GM18508 (cell line): ENCODE measurements at regions not wholly inside any gene's neighbourhood (a gene's known extent, or its start where the extent isn't known, plus 50 kb on each side); places are given as distances from the start of the nearest gene placed in this dataset.

Experiments
- ATAC-seq: cut with Tn5 transposase; IDR thresholded peaks from one replicate; pipeline ENCODE4 v1.9.1; 2021; ENCODE audit warnings: moderate number of reproducible peaks; ENCODE audit not compliant: insufficient read depth, unreplicated experiment

DNA sequence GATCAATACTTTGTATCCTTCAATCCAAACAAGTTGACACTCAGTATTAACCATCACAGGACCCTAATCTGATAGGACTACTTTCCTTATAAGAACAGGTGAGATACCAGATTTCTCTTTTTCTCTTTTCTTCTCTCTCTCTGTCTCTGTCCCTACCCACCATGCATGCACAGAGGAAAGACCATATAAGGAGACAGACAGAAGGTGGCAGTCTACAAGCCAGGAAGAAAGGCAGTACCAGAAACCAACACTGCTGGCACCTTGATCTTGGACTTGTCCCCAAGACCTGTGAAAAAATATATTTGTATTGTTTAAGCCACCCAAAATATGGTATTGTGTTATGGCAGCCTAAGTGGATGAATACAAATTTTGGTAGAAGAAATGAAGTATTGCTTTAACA lies 156.2 kb upstream of the KCNH7 start:
- no peak for ATAC-seq

DNA sequence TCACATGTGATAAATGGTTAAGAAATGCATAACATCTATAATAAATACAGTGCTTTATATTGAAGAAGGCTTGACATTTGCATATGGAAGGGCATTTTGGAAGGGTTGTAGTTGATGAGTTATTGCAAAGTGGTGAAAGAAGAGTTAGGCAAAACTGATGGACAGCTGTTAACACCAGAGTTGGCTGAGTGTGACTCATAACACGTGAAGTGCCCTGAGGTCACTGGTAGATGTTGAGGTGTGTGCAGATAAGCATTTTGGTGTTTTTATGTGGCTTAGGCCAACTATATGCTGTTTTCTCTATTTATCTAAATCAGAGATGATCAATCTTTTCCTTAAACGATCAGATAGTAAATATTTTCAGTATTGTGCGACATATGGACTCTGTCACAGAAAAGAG lies 154.3 kb upstream of the KCNH7 start:
- no peak for ATAC-seq

DNA sequence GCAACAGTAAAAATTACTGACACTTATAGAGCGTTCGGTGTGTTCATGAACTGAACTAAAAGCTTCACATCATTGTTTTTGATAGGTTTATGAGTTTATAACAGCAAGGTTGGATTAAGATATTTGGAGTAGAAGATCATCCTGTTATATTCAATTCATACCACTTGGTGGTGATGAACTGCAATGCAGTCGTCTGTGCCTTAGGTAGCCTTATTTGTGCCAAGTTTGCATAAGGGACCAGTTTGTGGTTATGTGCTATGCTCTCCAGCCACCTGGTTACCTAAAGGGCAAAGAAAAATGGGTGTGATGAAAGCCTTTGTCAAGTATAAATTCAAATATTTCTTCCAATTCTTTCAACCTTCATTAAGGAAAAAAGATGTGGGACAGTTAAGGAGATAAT lies 150.9 kb upstream of the KCNH7 start:
- no peak for ATAC-seq

DNA sequence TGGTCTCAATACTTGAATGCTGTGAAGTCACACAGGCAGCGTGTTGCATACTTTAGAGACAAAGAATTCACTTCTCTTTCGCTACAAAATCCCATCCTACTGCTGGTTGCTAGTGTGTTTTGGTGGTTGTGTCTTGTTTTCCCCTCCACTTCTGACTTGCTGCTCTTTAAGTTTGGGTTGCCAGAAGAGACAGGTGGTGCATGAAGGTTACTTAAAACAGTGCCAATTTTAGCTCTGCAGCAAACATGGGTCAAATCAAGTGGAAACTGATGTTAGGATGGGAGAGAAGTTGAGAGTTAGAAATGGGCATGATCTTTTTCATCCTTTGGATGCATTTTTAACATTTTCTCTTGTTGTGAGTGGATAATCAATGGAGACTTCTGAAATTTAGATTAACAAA lies 136.2 kb upstream of the KCNH7 start:
- ATAC-seq: no peak

DNA sequence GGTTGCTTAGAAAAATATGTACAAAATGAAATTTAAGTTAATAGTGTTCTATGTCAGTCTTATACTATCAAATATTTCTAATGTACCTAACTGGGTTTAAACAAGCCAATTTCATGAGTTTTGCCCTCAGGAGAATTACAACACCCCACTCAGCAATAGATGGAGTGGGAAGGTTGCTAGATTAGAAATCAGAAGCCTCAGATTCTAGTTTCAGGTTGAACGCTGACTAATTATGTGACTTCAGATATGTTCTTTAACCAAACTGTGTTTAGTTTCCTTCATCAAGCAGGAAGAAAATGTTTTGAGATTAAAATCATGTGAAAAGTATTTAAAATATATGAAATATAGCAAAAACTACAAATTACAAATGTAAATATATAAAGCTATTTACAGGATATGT lies 133.8 kb upstream of the KCNH7 start:
- no peak for ATAC-seq

DNA sequence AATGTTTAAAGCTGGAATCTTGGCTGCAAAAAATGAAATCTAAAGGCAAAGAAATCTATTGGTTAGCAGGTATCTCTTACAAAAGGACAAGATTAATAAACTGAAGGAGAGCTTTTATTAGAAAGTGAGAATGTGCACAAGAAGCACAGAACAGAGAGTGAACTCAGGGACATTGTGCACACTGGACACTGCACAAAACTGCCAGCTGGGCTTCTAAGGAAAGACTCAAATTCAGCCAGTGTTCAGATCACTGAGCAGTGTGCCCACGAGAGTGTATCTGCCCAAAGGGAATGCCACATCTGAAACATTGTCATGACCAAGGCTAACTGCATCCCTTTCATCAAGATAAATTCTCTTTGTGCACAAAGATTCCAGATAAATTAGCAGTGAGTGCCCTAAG lies 129.7 kb upstream of the KCNH7 start:
- ATAC-seq: no peak

DNA sequence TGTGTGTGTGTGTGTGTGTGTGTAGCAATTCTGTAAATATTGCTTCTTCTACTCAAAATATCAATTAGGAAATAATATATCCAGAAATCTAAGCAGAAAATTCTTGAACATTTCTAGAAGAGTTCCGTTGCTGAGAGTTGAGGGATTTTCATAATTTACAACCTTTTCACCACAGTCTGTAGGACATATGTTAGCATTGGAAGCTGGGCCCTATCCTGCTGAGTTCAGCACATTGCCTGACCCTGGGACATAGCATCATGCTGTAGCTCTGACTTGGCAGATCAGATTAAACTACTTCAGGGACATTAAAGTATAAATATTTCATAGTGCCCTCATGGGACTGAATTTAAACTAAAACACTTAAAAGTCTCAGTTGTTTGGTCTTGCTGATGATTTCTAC lies 129.2 kb upstream of the KCNH7 start:
- no peak for ATAC-seq

DNA sequence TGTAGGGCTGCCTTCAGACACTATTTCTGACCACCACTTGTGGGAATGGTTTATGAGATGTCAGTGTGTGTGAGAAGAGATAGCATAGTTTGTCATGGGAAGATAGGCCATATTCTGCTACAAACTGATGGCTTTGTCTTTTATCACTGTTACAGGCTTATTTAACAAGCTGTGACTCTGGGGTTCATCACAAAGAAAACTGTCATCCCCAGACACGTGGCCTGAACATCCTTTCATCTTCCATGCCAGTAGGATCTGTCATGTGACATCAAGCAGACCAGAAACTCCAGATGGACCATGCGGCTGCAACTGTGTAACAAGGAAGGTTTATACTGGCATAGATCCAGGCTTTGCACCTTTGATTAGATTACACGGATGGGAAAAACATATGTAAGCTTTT lies 128.6 kb upstream of the KCNH7 start:
- no peak for ATAC-seq

DNA sequence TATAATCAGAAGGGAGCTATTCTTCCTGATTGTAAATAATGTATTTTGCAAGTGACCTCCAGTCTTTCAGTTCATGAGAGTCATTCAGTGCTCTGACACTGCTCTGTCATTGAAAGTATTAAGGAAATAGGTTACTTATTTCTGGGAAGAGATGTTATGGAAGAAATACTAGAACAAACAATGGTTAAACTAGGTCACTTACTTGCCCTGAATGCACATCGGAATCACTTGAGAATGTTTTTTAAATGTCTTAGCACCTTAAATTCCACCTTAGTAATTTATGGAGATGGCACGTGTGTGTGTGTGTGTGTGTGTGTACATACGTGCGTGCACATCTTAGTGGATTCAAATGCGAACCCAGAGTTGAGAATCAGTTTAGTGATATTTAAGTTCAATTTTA lies 126.6 kb upstream of the KCNH7 start:
- ATAC-seq: no peak

DNA sequence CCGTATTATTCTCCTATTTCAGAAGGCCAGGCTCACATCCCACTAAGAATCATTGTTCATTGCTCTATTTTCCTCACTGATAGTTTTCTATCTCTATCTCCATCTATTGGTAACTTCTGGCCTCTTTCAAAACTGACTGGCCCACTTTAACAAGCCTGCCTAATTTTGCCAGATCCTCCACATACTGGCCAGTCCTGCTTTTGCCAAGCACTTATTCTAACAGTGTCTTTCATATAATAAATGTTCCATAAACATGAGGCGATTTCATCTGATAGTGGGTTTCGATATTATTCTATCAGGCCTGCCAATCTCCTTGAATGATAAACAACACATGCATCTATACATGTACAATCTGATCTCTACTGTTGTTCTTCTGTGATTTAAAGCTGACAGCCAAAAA lies 125.9 kb upstream of the KCNH7 start:
- ATAC-seq: no peak

DNA sequence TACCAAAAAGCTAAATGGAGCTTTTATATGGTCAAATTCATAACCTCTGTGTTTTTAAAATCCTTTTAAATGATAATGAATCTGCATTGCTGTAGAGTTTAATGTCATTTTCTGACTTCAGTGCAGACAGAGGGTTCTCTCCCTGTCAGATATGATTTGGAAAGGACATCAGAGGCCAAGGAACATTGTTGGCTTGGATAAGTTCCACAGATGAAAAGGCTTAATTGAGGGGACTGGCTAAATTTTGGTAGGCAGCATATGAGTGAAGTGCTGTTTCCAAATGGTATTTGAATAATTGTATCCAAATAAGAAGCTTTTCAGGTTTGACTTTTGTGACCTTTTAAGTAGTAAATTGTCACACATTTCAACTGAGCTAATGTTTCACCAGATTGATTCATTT lies 124.6 kb upstream of the KCNH7 start:
- ATAC-seq: no peak

DNA sequence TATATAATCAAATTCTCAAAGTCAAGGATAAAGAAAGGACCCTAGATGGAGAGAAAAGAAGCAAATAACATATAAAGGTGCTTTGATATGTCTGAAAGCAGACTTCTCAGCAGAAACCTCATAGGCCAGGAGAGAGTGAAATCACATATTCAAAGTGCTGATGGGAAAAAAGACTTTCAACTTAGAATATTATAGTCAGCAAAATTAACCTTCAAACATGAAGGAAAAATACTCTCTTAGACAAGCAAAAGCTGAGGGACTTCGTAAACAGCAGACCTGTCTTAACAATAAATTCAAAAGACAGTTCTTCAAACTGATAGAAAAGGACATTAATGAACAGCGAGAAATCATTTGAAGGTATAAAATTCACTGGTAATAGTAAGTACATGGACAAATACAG lies 107.2 kb upstream of the KCNH7 start:
- no peak for ATAC-seq

DNA sequence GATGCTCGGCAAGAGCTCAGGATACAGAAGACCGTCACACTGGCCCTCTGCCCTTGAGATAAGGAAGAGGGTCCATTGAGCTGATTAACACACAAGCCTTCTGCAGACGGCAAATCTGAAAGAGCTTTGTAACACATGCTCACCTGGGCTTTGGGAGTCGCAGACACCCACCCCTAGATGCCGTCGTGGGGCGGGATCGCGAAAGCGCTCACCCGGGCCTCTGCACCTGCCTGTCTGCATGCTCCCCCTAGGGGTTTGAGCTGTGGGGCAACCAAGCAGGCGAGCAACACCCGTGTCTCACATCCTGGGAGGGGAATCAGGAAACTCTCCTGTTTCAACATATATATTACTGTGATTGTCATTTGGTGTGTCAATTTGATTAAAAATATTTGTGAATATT lies 99.8 kb upstream of the KCNH7 start:
- no peak for ATAC-seq

DNA sequence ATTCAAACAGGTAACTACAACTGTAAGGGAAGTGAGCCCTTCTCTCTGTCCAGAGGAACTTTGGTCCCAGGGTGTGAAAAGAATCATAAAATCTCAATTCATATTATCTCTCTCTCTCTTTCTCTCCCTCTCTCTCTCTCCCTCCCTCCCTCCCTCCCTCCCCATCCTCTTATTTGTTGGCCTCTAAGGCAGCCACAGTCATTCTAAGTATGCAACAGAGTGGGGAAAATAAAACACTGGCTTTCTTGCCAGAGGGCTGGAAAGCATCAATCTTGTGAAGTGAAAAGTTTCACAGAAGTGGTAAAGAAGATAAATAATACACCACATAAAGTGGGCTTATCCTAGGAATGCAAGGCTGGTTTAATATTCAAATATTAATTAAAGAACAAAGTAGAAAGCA lies 95.6 kb upstream of the KCNH7 start:
- no peak for ATAC-seq

DNA sequence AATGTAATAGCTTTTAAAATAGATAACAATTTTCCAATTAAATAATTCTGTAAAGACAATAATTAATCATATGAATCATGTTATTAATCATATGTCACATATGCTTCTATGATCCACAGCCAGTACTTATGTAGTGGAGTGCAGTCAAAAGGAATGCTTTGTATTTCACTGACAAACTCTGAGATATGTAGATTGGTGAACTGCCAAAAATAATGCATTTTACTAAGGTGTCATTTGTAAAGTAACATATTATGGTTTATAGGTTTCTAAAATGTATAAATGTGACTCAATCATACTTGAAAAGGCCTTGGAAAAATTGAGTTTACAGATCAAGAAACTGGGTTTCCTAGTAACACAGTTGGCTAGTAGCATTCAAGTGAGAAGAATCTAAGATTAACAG lies 93.8 kb upstream of the KCNH7 start:
- ATAC-seq: no peak

DNA sequence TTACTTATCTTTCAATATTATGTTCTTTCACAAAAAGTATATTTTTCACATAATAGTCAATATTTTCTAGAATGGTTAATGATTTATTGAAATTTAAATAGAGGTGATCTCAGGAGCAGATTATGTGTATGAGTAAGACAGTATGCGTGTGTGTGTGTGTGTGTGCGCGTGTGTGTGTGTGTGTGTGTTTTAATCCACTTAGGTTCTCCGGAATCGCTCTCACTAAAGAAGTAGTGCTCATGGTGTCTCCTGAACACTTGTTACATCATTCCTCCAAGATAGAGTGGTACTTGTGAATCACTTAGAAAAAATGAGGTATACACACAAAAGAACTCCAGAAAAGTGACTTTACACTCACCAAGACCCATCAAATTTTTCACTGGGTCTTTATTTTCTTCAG lies 91.0 kb upstream of the KCNH7 start:
- no peak for ATAC-seq

DNA sequence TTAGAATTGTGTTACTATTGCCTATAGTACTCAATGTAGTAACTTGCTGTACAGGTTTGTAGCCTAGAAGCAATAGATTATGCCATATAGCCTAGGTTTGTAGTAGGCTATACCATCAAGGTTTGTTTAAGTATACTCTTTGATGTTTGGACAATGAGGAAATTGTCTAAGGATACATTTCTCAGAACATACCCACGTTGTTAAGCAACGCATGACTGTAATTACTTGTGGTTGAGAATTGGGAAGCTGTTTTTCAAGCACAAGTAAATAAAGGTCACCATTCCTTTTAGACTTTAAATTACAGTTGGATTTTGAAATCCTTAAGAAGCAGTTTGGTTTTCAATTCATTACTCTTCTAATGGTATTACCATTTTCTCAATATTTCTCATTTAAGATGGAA lies 89.8 kb upstream of the KCNH7 start:
- ATAC-seq: no peak

DNA sequence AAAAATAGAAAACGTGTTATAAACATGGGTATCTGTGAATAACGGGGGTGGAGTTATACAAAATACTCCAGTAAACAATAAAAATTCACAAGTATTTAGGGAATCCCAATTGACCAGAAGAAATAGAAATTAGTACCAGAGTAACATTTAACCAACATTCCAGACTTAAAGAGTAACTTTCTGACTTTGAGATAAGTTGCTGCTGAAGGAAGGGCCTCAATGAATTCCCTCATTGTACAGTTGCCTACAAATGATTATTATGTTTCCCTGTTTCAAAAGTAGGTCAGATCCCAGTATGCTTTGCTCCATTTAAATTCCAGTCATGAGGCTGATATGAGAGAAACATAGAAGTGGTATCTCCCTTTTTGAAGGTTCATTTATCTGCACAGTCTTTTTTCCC lies 88.3 kb upstream of the KCNH7 start:
- no peak for ATAC-seq

DNA sequence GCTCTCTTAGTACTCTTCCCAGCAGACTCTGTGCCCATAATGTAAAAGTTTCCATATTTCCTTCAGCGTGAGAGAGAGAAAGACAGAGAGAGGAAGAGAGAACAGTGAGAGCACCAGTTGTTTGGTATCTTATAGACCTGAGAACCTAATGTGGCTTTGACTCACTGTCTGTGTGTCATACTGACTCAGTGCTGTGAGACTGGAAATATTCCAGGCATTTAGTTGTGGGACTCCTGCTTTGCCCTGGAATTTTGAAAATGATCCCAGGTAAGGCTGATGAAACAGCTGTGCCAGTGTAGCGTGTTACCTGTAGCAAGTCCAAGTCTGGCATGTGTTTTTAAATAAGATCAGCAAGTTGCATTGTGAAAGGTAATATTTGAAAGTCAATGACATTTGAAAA lies 87.9 kb upstream of the KCNH7 start:
- no peak for ATAC-seq

DNA sequence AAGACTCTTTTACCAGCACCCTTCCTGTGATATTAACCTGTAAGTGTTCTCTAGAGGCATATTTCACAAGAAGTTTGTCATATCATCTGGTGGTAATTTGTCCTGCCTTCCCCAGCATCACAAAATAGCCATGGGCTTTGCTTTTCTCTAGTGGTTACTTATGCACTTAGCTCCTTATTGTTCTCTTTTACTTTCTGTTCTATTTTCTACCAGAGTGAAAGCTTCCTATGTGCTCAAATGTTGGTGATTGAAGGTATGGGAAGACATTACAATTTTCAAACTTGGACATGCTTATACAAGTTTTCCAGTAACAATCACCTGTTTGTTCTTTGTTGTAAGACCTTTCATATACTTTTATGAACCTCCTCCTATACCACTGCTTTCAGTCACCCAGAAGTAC lies 87.0 kb upstream of the KCNH7 start:
- no peak for ATAC-seq

DNA sequence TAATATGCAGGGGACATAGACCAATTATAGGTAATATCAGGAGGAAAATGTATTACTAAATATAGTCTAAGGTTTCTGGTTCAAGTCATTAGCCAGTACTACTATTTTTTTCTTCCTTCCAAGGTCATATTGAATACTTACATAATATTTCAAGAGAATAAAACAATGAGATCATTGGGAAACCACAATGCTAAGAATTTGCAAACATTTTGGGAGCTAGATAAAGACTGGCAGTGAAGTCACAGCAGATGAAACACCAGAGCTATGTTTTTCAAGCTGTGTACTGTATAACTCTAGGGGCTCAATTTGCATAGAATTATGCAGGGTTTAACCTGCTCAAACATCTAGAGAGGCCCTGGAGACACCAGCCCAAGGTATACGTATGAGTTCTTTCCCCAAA lies 80.5 kb upstream of the KCNH7 start:
- ATAC-seq: no peak

DNA sequence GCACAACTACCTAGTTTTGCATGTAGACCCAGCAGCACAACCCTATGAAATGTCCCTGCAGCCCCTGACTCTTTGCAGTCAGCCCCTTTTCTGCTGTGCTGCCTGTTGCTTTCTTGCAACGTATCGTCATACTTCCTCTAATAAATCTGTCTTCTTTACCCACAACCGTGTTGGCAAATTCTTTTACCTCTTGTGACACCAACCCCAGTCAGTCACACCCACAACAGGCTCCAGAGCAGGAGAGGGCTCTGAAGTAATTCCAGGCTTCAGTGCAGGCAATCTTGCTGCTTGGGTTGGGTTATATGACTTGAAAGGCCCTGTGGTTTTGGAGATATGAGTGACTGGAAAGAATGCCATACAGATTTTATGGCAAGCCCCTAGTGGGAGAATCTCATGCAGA lies 79.1 kb upstream of the KCNH7 start:
- no peak for ATAC-seq

DNA sequence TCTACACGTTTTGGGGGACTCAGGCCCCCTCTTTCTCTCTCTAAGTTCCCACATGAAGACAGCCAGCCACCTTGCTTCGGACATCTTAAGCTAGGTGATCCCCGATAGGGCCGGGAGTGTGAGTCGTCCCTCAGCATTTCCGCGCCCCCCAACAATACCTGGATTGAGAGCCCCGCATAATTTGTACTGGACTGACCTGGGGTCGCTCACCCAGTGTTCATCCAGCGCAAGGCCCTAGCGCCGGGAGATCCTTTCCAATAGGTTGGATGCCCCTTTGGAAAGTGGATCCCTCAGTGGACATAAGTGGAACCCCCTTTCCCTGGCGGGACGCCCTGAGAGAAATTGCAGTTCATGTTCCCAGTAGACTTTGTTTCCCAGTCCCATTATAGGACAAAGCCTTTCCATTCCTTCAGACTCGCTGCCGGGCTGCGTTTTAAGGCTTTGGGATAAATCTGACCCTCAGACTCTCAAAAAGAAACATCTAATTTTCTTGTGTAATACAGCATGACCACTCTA lies 77.8 kb upstream of the KCNH7 start:
- no peak for ATAC-seq
